ENCODE measurements at regions not wholly inside any gene's neighbourhood (a gene's known extent, or its start where the extent isn't known, plus 50 kb on each side); places are given as distances from the start of the nearest gene placed in this dataset.
"Not testable (repeated sequence)": the region's sequence is repeated elsewhere in the genome, so short reads cannot be mapped to it uniquely, and the experiment has no call there.

DNA sequence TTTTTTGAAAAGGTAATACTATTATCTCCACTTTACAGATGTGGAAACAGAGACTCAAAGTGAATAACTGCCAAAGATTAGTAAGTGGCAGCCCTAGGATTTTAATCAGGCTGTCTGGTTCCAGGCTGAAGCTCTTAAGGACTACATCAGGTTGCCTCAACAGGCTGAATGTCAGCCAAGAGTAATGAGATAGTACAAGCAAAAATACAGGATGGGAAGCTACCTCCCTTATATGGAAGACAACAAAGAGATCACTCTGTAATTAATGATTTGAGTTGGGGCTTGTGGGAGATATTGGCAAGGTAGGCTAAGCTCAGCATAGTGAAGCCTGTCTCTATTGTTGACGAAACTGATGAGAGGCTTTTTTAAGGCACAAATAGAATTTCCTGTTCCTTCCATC is 323.1 kb downstream of the KCNJ3 start:
- DNase-seq (ENCODE audit: low spot score) = no peak

DNA sequence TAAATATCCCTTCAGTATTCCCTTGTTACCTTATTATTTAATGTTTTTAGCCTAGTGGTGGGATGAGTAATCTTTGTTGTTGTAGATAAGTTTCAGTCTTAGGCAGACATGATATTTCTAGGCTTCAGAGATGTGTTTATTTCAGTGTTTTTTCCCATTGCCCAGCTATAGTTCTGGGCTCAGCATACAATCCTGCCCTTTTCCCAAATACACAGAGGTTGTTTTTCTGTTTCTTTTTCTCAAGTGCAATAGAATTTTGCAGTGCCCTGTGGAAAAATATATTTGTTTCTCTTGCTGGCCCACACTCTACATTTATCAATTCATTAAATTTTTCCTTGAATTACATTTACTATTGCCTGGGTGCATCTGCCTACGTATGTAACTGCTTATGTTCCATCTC is 321.8 kb downstream of the KCNJ3 start:
- no peak for DNase-seq (ENCODE audit: low spot score)

DNA sequence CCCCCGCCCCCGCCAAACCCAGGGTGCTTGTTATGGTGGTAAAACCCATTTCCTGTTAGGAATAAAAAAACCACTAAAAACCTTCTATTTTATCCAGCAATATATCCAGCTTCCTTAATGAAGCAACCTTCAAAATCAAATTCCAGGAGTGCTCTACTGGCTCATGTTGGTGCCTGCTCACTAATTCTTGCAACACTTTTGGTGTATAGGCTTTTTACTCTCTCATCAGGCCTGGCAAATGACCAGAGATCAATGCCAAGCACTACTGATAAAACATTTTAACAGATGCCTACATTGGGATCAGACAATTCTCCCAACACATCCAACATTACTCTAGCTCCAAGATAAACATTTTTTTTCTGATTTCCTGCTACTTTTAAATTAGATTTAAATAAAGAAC is 312.4 kb downstream of the KCNJ3 start:
- no peak for DNase-seq (ENCODE audit: low spot score)

DNA sequence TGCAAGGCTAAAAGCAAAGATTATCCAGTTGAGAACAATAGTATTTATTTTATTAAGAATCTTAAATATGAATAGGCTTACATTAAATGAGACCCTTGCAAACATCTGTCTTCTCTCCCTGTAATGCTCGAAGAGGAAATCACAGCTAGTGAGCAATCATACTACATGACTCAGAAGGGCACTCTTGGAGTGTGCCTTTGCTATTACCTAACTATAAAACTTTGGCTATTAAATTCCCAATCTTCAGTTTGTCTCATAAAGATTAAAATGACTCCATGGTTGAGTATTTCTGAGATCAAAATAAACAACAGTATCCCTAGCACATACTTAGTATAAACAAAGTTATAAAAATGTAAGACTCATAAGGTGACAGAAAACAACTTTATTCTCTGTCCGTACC is 296.9 kb downstream of the KCNJ3 start:
- DNase-seq (ENCODE audit: low spot score) = no peak

DNA sequence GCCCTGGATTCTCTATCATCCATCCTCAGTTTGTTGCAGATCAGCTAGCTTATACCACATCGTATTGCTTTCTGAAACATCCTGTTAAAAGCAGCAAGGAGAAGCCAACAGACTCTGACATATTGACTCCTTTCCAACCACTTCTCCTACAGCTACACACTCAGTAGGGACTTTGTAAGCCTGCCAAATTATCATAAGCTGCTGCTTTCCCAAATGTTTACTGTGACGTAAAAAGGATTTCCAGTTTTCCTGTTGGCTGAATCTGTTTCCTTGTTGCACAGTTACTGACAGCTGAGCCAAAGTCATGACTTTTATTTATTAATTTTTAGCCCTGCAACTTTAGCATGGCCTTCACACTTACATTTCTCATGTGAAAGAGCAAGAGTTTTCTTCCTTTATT is 294.3 kb downstream of the KCNJ3 start:
- DNase-seq (ENCODE audit: low spot score) = no peak

DNA sequence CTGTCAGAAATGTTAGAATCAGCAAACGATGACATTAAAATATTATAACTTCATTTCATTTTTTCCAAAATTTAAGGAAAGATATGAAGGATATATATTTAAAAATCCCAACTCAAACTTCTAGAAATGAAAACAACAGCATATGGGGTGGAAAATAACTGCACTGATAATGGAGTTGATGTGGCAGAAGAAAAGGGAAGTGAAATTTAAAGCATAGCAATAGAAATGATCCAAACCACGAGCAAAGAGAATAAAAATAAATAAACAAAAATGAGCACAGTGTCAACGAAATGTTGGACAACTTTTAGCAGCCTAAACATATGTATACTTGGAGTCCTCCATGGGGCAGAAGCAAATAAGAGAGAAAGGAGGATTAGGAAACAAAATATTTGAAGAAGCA is 280.2 kb downstream of the KCNJ3 start:
- peak; percentile 34 for DNase-seq (ENCODE audit: low spot score)

DNA sequence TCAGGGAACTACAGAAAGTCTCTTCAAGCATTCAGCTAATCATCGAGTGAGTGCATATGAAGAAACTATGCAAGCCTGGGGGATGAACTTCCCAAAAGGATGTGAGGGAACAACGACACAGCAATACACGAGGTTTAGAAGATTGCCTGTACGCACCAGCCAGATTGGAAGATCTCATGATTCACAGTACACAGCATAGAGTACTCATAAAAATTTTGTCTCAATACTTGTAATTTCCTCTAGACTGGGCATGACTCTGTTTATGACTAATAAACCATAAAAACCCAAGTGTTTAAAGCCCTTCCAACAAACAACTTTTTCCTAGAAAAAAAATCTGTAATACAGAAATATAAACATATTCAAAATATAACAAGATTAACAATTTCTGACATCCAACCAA is 279.7 kb downstream of the KCNJ3 start:
- DNase-seq (ENCODE audit: low spot score) = no peak

DNA sequence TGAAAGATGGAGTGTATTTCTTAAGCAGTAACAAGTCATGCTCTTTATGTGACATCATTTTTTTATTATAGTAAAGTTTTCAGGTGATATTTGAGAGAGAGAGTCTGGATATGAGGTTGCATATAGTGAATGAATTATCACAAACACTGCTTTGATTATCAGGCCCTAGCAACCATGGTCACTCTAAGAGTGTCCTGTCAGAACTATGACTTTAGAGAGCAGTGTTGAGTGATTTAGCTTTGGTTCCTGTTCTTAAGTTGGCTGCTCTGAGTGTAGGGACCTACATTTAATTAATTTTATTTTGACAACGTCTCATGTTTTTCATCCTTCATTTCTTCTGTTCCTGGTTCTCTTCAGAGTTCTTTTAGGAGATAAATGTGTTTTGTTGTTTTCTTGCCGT is 275.5 kb downstream of the KCNJ3 start:
- DNase-seq (ENCODE audit: low spot score) = peak; percentile 17

DNA sequence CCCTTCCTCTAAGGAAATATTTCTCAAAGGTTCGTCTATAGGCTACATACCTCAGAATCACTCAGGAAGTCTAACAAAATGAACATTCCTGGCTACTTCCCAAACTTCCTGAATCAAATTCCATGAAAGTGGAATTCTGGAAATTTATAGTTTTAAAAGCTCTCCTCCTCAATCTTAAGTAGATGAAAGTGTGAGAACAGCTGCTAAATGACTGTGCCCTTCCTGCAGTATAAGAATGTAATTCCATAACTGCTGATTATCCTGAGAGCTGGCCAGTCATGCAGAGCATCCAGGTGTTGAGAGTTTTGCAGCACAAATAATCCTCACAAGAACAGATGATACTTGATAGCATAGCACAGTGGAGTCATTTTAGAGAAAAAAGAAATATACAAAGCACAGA is 265.0 kb downstream of the KCNJ3 start:
- DNase-seq (ENCODE audit: low spot score) = no peak

DNA sequence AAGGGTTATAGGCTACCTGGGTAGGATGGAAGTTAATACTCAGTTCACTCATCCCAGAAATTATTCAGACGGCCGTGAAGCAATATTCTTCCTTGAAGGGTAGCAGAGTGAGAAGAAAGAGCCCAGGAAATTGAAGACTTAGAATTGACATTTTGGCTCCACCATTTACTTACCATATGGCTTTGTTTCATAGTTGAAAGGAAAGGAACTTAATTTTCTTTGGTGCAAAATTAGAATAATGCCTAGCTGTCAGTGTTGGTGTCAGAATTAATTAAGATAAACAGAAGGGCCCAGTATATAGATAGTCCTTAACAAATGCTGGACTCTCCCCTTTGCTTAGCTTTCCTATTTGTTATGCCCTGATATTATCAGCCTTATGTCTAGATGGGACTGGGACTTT is 263.2 kb downstream of the KCNJ3 start:
- DNase-seq (ENCODE audit: low spot score) = no peak

DNA sequence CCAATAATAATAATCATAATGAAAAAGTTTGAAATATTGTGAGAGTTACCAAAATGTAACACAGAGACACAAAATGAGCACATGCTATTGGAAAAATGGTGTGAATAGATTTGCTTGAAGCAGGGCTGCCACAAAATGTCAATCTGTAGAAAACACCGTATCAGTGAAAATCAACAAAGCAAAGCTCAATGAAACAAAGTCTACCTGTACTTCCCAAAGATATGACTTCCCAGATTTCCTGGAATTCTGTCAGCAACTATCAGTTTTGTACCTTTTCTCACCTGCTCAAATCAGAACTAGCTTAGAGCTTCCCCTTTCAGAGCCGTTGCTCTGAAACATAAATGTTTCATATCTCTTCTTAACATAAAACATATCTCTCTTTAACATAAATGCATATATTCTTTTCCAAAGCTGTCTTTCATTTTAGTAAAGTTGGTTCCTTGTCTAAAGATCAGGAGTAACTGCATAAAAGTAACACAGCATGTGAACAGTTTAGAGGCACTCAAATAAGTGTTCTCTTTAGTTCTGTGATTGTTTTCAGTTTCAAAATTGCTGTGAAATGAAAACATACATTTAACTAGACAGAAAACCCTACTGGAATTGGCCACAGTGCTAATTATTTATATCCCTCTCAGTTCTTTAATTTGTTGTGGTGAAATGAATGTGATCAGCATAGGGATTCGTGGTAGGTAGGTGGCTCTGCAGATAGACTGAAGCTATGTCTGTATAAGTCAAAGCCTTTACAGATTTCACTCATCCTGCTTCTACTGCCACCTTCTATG is 262.5 kb downstream of the KCNJ3 start:
- DNase-seq (ENCODE audit: low spot score) = no peak

DNA sequence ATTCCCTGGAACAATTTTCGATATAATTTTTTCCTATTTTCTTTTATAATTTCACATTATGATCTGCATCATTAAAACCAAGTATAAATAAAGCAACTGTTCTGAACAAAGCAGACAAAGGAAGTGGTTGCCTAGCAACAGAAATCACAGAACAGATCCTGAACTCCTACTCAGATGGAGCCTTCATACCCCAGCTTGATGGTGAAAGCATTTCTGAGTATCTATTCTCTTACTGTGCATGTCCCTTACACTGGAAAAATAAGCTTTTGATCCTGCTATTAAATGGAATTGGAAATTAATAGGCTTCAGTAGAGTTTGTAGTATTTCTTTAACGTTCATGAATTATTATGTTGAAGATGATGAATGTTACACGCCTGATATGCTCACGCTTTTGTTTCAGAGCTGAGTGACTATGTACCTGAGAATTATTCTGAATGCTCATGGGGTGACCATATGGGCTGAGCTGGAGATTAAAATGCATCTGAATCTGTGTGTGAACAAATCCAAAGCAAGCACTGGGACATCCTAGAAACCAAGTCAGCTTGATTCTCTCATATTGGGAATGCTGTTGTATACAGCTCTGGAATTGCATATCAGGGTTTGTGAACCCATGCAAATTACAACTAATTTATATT is 254.0 kb downstream of the KCNJ3 start:
- DNase-seq (ENCODE audit: low spot score) = peak; percentile 15

DNA sequence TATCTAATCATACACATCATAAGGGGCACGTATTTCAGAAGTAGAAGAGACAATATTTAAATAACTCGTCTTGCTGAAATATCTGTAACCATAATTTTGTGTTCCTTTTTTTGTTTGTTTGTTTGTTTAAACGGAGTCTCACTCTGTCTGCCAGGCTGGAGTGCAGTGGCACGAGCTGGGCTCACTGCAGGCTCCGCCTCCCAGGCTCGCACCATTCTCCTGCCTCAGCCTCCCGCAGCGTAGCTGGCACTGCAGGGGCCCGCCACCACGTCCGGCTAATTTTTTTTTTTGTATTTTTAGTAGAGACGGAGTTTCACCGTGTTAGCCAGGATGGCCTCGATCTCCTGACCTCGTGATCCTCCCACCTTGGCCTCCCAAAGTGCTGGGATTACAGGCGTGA is 248.9 kb downstream of the KCNJ3 start:
- not testable (repeated sequence) for DNase-seq (ENCODE audit: low spot score)

DNA sequence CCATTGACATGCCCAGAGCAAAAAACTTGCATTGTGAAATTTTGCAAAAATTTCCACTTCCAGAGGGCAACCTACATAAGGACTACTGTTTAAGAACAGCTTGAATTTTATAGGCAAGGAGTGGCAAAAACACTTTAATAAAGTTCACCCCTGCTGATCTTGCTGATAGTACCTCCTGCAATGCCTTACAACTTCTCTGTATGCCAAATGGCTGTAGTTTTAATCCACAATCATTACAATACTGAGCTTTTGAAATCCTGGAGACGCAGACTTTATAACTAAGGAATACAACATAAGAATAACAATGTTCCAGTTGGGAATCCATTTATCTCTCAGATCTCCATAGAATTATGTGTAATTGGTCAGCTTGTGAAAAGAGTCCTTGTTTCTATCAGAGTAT is 247.5 kb downstream of the KCNJ3 start:
- no peak for DNase-seq (ENCODE audit: low spot score)

DNA sequence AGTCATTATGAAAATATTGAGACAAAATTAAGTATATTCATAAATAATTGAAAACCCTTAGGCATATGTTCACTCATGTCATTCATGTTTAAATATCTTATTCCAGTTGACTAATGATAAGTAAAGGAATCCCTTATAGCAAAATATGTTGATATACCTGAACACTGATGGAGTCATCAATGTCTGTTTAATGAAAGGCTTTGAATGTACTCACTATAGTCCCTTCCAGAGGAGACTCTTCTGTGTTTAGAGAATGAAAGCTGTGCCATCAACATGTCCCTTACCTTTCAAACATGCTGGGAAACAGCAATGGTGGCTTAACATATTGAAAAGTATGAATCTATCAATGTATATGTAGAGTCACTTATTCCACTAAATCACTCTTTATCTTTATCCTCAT is 242.9 kb downstream of the KCNJ3 start:
- DNase-seq (ENCODE audit: low spot score) = no peak

DNA sequence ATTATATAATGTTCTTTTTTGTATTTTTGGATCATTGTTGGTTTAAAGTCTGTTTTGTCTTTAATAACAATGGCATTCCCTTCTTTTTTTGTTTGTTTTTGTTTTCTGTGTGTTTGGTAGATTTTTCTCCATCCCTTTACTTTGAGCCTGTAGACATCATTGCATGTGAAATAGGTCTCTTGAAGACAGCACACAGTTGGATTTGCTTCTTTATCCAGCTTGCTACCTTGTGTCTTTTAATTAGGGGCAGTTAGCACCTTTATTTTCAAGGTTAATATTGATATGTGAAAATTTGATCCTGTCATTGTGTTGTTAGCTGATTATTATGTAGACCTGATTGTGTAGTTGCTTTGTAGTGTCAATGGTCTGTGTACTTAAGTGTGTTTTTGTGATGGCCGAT is 235.7 kb downstream of the KCNJ3 start:
- no peak for DNase-seq (ENCODE audit: low spot score)

DNA sequence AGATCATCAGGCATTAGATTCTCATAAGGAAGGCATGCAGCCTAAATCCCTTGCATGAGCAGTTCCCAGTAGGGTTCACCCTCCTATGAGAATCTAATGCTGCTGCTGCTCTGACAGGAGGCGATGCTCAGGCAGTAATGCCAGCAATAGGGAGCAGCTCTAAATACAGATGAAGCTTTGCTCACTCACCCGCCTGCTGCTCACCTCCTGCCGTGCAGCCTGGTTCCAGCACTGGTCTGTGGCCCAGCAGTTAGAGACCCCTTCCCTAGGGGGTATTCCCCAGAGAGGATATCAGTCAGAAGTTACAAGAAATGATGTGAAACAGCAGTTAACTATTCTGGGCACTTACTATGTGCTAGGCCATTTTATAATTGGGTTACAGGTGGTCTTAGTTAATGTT is 226.0 kb downstream of the KCNJ3 start:
- no peak for DNase-seq (ENCODE audit: low spot score)

DNA sequence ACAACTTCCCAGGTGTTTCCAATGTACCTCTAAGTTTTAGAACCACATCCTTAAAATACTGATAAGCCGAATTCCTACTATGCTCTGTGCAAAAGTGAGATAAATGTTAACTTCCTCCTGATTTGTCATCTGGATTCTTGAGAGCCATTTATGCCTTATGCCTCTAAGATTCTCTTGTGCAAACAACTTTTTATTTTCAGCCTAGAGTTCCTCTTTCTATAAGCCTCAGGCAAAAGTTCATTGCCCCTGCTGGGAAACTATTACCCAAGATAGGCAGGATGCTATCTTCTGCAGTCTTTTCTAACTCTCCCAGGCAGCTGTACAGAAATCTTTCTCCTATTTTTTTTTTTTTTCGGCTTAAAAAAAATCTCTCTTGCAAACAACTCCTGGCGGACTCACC is 216.1 kb downstream of the KCNJ3 start:
- peak; percentile 15 for DNase-seq (ENCODE audit: low spot score)

DNA sequence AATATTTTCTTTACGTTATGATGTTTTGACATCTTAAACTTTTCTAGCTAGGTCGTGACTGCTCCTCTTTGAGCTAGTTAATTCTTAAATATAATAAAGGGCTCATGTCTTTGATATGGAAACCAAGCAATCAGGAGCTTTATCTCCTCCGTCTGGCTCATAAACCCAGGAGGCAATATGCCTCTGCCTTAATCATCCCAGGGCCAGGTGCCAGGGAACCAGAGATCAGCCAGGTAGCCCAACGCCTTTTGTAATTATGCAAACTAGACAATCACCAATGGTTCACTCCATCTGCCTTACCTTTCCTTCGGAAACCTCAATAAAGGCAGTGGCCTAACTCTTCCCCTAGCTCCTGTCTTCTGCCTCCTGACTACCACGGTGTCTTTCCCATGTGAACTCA is 213.7 kb downstream of the KCNJ3 start:
- no peak for DNase-seq (ENCODE audit: low spot score)

DNA sequence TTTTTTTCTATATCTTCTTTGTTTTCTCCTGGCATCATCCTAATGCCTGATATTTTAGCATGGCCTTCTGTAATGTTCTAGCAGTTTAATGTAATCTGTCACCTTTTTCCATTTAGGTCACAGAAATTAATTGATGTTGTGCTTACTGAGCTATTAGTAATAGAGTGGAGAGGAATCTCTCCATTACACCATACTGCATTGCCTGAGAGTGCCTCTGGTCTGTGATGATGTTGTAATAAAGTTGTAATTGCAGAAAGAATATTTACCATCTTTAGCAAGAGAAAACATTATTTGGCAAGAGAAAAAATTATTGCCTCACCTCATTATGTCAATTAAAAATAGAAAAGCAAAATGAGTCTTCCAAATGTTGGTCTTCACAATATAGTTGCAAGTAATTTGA is 213.2 kb downstream of the KCNJ3 start:
- DNase-seq (ENCODE audit: low spot score) = no peak

DNA sequence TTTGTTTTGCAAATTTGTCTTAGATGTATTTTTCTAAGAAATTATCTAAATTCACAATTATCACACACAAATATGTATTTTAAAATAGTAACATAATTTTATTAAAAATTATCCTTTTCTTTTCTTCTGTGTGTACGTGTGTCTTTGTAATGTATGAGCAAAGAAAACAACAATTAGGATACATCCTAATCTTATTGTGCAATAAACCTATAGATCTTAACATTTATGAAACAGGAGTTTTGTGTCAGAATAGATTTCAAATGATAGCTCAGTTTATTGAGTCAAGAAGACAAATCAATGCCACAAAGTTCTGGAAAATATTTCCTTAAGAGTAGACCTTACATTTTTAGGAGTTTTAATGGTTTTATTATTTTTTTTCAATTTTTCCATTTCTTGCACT is 212.2 kb downstream of the KCNJ3 start:
- no peak for DNase-seq (ENCODE audit: low spot score)

DNA sequence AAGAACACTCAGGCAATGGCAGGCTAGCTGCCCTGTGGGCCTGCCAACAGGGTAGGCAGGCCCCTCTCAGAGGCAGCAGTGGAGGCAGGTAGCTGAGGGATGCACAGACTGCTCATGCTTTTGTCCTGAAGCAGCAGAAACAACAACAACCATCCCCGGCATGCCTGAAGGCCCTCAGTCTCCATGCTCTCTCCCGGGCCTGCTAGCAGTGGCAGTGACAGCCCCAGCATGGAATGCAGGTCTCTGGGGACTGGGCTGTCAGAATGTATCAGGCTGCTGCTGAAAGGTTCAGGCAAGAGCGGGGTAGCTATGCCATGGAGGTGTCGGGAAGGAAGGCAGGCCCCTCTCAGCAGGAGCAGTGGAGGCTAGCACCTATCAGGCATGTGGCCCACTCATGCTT is 209.8 kb downstream of the KCNJ3 start:
- no peak for DNase-seq (ENCODE audit: low spot score)
